Left lobe of liver (tissue), 2 donors: ENCODE measurements at regions not wholly inside any gene's neighbourhood (a gene's known extent, or its start where the extent isn't known, plus 50 kb on each side); places are given as distances from the start of the nearest gene placed in this dataset.

ENCODE experiments used
- ATAC-seq: fragments of 200-7000 bp; cut with Tn5 transposase; one replicate; pipeline ENCODE4 v1.9.1; 2020; ENCODE audit warnings: mild to moderate bottlenecking, moderate library complexity
- DNase-seq: peaks from one replicate; pipeline ENCODE4 v3.0.0-alpha.2; 2020; ENCODE audit warnings: low spot score
- donor health status: DM: no; HTN: no; CAD: no; lungs with moderate emphysema.
- donor health status: DM: no; HTN: yes; CAD: no.

GRCh38 chr4:125735102-125735501 is 420.3 kb downstream of the FAT4 start:
- DNase-seq (no peak), ATAC-seq (peak; percentile 20)

GRCh38 chr4:125736057-125736456 is 421.3 kb downstream of the FAT4 start:
- ATAC-seq (no peak), DNase-seq (no peak)

- DNase-seq (no peak), ATAC-seq (peak; percentile 63)
These were observed 425.0 kb downstream of the FAT4 start for GRCh38 chr4:125739760-125740159.

- peak; percentile 88 for ATAC-seq
- no peak for DNase-seq
These were observed 427.2 kb downstream of the FAT4 start for GRCh38 chr4:125741825-125742452.

- DNase-seq (no peak), ATAC-seq (no peak)
These were observed 430.2 kb downstream of the FAT4 start for GRCh38 chr4:125744891-125745364.

- no peak for DNase-seq
- ATAC-seq = no peak
These were observed 434.6 kb downstream of the FAT4 start for GRCh38 chr4:125749354-125749753.

GRCh38 chr4:125750399-125750798 is 435.6 kb downstream of the FAT4 start:
- no peak for DNase-seq
- ATAC-seq = no peak

GRCh38 chr4:125750828-125751466 is 436.2 kb downstream of the FAT4 start:
- peak; percentile 75 for ATAC-seq
- no peak for DNase-seq

- DNase-seq = no peak
- ATAC-seq = no peak
These were observed 443.7 kb downstream of the FAT4 start for GRCh38 chr4:125758438-125758837.

- ATAC-seq (no peak), DNase-seq (no peak)
These were observed 445.6 kb downstream of the FAT4 start for GRCh38 chr4:125760201-125760819.

GRCh38 chr4:125760956-125761355 is 446.2 kb downstream of the FAT4 start:
- DNase-seq = no peak
- no peak for ATAC-seq

GRCh38 chr4:125762537-125762936 is 447.8 kb downstream of the FAT4 start:
- ATAC-seq (no peak), DNase-seq (no peak)

- ATAC-seq (no peak), DNase-seq (no peak)
These were observed 451.2 kb downstream of the FAT4 start for GRCh38 chr4:125765941-125766340.

GRCh38 chr4:125770814-125771398 is 456.2 kb downstream of the FAT4 start:
- DNase-seq (no peak), ATAC-seq (no peak)

- no peak for DNase-seq
- ATAC-seq = no peak
These were observed 457.9 kb downstream of the FAT4 start for GRCh38 chr4:125772680-125773079.

GRCh38 chr4:125773502-125773901 is 458.7 kb downstream of the FAT4 start:
- ATAC-seq (no peak), DNase-seq (no peak)

- ATAC-seq (no peak), DNase-seq (no peak)
These were observed 459.2 kb downstream of the FAT4 start for GRCh38 chr4:125773931-125774330.

GRCh38 chr4:125776146-125776545 is 461.4 kb downstream of the FAT4 start:
- DNase-seq (no peak), ATAC-seq (no peak)

- no peak for DNase-seq
These were observed 465.4 kb downstream of the FAT4 start for GRCh38 chr4:125780164-125780563.

GRCh38 chr4:125780747-125781146 is 466.0 kb downstream of the FAT4 start:
- DNase-seq (no peak), ATAC-seq (no peak)

More at GRCh38 chr4:125780164-125780563, 465.4 kb downstream of the FAT4 start:
- no peak for ATAC-seq

- ATAC-seq (no peak), DNase-seq (no peak)
These were observed 466.9 kb downstream of the FAT4 start for GRCh38 chr4:125781651-125782050.

- ATAC-seq (no peak), DNase-seq (no peak)
These were observed 470.0 kb downstream of the FAT4 start for GRCh38 chr4:125784741-125785140.
